ENCODE measurements at regions not wholly inside any gene's neighbourhood (a gene's known extent, or its start where the extent isn't known, plus 50 kb on each side); places are given as distances from the start of the nearest gene placed in this dataset.

GRCh38 chr10:4093438-4093837 lies 308.4 kb upstream of the KLF6 start:
- DNase-seq: no peak

GRCh38 chr10:4088354-4089066 lies 303.5 kb upstream of the KLF6 start:
- no peak for DNase-seq

GRCh38 chr10:4086131-4086898 lies 301.3 kb upstream of the KLF6 start:
- DNase-seq: no peak

GRCh38 chr10:4083509-4084003 lies 298.5 kb upstream of the KLF6 start:
- DNase-seq: no peak

- no peak for DNase-seq
Observed at GRCh38 chr10:4082861-4083260, 297.9 kb upstream of the KLF6 start.

GRCh38 chr10:4081685-4082111 lies 296.7 kb upstream of the KLF6 start:
- DNase-seq: no peak

- DNase-seq: no peak
Observed at GRCh38 chr10:4080225-4080805, 295.3 kb upstream of the KLF6 start.

GRCh38 chr10:4079803-4080202 lies 294.8 kb upstream of the KLF6 start:
- DNase-seq: no peak

GRCh38 chr10:4077804-4078203 lies 292.8 kb upstream of the KLF6 start:
- DNase-seq: no peak

GRCh38 chr10:4076983-4077382 lies 292.0 kb upstream of the KLF6 start:
- DNase-seq: no peak

GRCh38 chr10:4075443-4075842 lies 290.4 kb upstream of the KLF6 start:
- no peak for DNase-seq

GRCh38 chr10:4074545-4075407 lies 289.8 kb upstream of the KLF6 start:
- no peak for DNase-seq

- no peak for DNase-seq
Observed at GRCh38 chr10:4073912-4074311, 288.9 kb upstream of the KLF6 start.

- DNase-seq: no peak
Observed at GRCh38 chr10:4070921-4071660, 286.1 kb upstream of the KLF6 start.

- no peak for DNase-seq
Observed at GRCh38 chr10:4070184-4070583, 285.2 kb upstream of the KLF6 start.

- DNase-seq: no peak
Observed at GRCh38 chr10:4069491-4069890, 284.5 kb upstream of the KLF6 start.

- no peak for DNase-seq
Observed at GRCh38 chr10:4068629-4069028, 283.6 kb upstream of the KLF6 start.

- DNase-seq: no peak
Observed at GRCh38 chr10:4067931-4068561, 283.0 kb upstream of the KLF6 start.

GRCh38 chr10:4067531-4067930 lies 282.5 kb upstream of the KLF6 start:
- no peak for DNase-seq

- no peak for DNase-seq
Observed at GRCh38 chr10:4066581-4067390, 281.8 kb upstream of the KLF6 start.

- no peak for DNase-seq
Observed at GRCh38 chr10:4064489-4064888, 279.5 kb upstream of the KLF6 start.
